SJSA1 (cell line): ENCODE measurements at regions not wholly inside any gene's neighbourhood (a gene's known extent, or its start where the extent isn't known, plus 50 kb on each side); places are given as distances from the start of the nearest gene placed in this dataset.

Experiments
- DNase-seq, 2 experiments: peaks; one replicate each; pipeline ENCODE4 v3.0.0-alpha.2; 2015 to 2020; ENCODE audit warnings: low spot score in 2 of 2, low read depth in 1 of 2
- H3K27ac ChIP-seq: fragments of 250-450 bp; sonication (Bioruptor Pico); 2 replicates; pipeline ENCODE4 v1.5.1; 2020; ENCODE audit warnings: mild to moderate bottlenecking, moderate library complexity
- H3K27me3 ChIP-seq: fragments of 250-450 bp; sonication (Bioruptor Pico); replicated peaks from 2 replicates; pipeline ENCODE4 v1.5.1; 2020; ENCODE audit warnings: mild to moderate bottlenecking, moderate library complexity
- H3K36me3 ChIP-seq: fragments of 250-450 bp; sonication (Bioruptor Pico); 2 replicates; pipeline ENCODE4 v1.5.1; 2020; ENCODE audit warnings: mild to moderate bottlenecking
- H3K4me1 ChIP-seq: fragments of 250-450 bp; sonication (Bioruptor Pico); replicated peaks from 2 replicates; pipeline ENCODE4 v1.6.1; 2021; ENCODE audit warnings: mild to moderate bottlenecking
- H3K4me3 ChIP-seq: fragments of 250-450 bp; sonication (Bioruptor Pico); 2 replicates; pipeline ENCODE4 v1.5.1; 2020; ENCODE audit warnings: mild to moderate bottlenecking
- H3K9me3 ChIP-seq: fragments of 250-450 bp; sonication (Bioruptor Pico); replicated peaks from 2 replicates; pipeline ENCODE4 v1.5.1; 2020; ENCODE audit warnings: mild to moderate bottlenecking

GRCh38 chr1:87942165-87942564 lies 613.5 kb downstream of the LMO4 start:
- DNase-seq, result no peak
- no peak overlapping the region for H3K4me3 ChIP-seq
- no peaks in the 10 kb centered on the region for H3K9me3 ChIP-seq
- H3K36me3 ChIP-seq, result no peaks in the 10 kb centered on the region
- no peaks in the 10 kb centered on the region for H3K4me1 ChIP-seq
- H3K27ac ChIP-seq, result no peak overlapping the region
- H3K27me3 ChIP-seq, result no peaks in the 10 kb centered on the region

- Histone ChIP-seq H3K27me3 (no peaks in the 10 kb centered on the region), H3K4me3 (no peak overlapping the region), H3K36me3 (no peaks in the 10 kb centered on the region), H3K27ac (no peak overlapping the region), H3K9me3 (no peaks in the 10 kb centered on the region; the same call in 1 of the 2 replicates), H3K4me1 (peaks cover 19% of the 10 kb centered on the region)
- no peak for DNase-seq
Measured at GRCh38 chr1:87949711-87950110, 621.0 kb downstream of the LMO4 start.

GRCh38 chr1:87950369-87950768 lies 621.7 kb downstream of the LMO4 start:
- Histone ChIP-seq H3K4me3 (no peak overlapping the region), H3K27ac (no peak overlapping the region), H3K4me1 (peaks cover 23% of the 10 kb centered on the region), H3K36me3 (no peaks in the 10 kb centered on the region), H3K27me3 (no peaks in the 10 kb centered on the region), H3K9me3 (no peaks in the 10 kb centered on the region; the same call in 1 of the 2 replicates)
- DNase-seq, result no peak

GRCh38 chr1:87951409-87951808 lies 622.7 kb downstream of the LMO4 start:
- no peaks in the 10 kb centered on the region; the same call in 1 of the 2 replicates for H3K9me3 ChIP-seq
- H3K27ac ChIP-seq, result peak overlapping the region; percentile 37; the same call in 1 of the 2 replicates
- no peak overlapping the region for H3K4me3 ChIP-seq
- no peak for DNase-seq
- no peaks in the 10 kb centered on the region for H3K27me3 ChIP-seq
- H3K4me1 ChIP-seq, result peaks cover 33% of the 10 kb centered on the region
- no peaks in the 10 kb centered on the region for H3K36me3 ChIP-seq

- H3K27ac ChIP-seq, result peak overlapping the region; percentile 37; the same call in 1 of the 2 replicates
- H3K4me3 ChIP-seq, result no peak overlapping the region
- no peaks in the 10 kb centered on the region for H3K36me3 ChIP-seq
- peak; percentile 44 for DNase-seq
- no peaks in the 10 kb centered on the region for H3K27me3 ChIP-seq
- H3K9me3 ChIP-seq, result no peaks in the 10 kb centered on the region; the same call in 1 of the 2 replicates
- H3K4me1 ChIP-seq, result peaks cover 37% of the 10 kb centered on the region
Measured at GRCh38 chr1:87951852-87952251, 623.2 kb downstream of the LMO4 start.

- DNase-seq, result no peak
- no peak overlapping the region for H3K4me3 ChIP-seq
- peaks cover 41% of the 10 kb centered on the region for H3K4me1 ChIP-seq
- no peaks in the 10 kb centered on the region for H3K36me3 ChIP-seq
- H3K27ac ChIP-seq, result no peak overlapping the region
- H3K9me3 ChIP-seq, result no peaks in the 10 kb centered on the region; the same call in 1 of the 2 replicates
- no peaks in the 10 kb centered on the region for H3K27me3 ChIP-seq
Measured at GRCh38 chr1:87953121-87953520, 624.4 kb downstream of the LMO4 start.

- Histone ChIP-seq H3K4me1 (peaks cover 41% of the 10 kb centered on the region), H3K27ac (no peak overlapping the region), H3K27me3 (no peaks in the 10 kb centered on the region), H3K36me3 (no peaks in the 10 kb centered on the region), H3K4me3 (no peak overlapping the region), H3K9me3 (no peaks in the 10 kb centered on the region; the same call in 1 of the 2 replicates)
- peak in 1 of 2 experiments; percentile 25 for DNase-seq
Measured at GRCh38 chr1:87953732-87954344, 625.2 kb downstream of the LMO4 start.

GRCh38 chr1:87955038-87955437 lies 626.4 kb downstream of the LMO4 start:
- H3K27ac ChIP-seq, result peak overlapping the region; percentile 53
- no peak overlapping the region for H3K4me3 ChIP-seq
- no peaks in the 10 kb centered on the region for H3K27me3 ChIP-seq
- H3K9me3 ChIP-seq, result no peaks in the 10 kb centered on the region; the same call in 1 of the 2 replicates
- H3K36me3 ChIP-seq, result no peaks in the 10 kb centered on the region
- DNase-seq, result no peak
- H3K4me1 ChIP-seq, result peaks cover 41% of the 10 kb centered on the region

GRCh38 chr1:87956072-87956471 lies 627.4 kb downstream of the LMO4 start:
- Histone ChIP-seq H3K9me3 (no peaks in the 10 kb centered on the region; the same call in 1 of the 2 replicates), H3K27me3 (no peaks in the 10 kb centered on the region), H3K4me3 (no peak overlapping the region), H3K27ac (peak overlapping the region; percentile 53), H3K4me1 (peaks cover 41% of the 10 kb centered on the region), H3K36me3 (no peaks in the 10 kb centered on the region)
- DNase-seq, result peak; percentile 83 to 90

GRCh38 chr1:87956750-87957149 lies 628.1 kb downstream of the LMO4 start:
- peak in 1 of 2 experiments; percentile 40 for DNase-seq
- Histone ChIP-seq H3K27ac (peak overlapping the region; percentile 53), H3K27me3 (no peaks in the 10 kb centered on the region), H3K9me3 (no peaks in the 10 kb centered on the region; the same call in 1 of the 2 replicates), H3K4me1 (peaks cover 34% of the 10 kb centered on the region), H3K4me3 (no peak overlapping the region), H3K36me3 (no peaks in the 10 kb centered on the region)

- Histone ChIP-seq H3K9me3 (no peaks in the 10 kb centered on the region), H3K27me3 (no peaks in the 10 kb centered on the region), H3K36me3 (no peaks in the 10 kb centered on the region), H3K4me1 (peaks cover 28% of the 10 kb centered on the region), H3K27ac (peak overlapping the region; percentile 53), H3K4me3 (no peak overlapping the region)
- no peak for DNase-seq
Measured at GRCh38 chr1:87957331-87957730, 628.7 kb downstream of the LMO4 start.

- Histone ChIP-seq H3K27me3 (no peaks in the 10 kb centered on the region), H3K4me3 (no peak overlapping the region), H3K9me3 (no peaks in the 10 kb centered on the region), H3K36me3 (no peaks in the 10 kb centered on the region), H3K27ac (no peak overlapping the region), H3K4me1 (peaks cover 28% of the 10 kb centered on the region)
- no peak for DNase-seq
Measured at GRCh38 chr1:87958201-87958600, 629.5 kb downstream of the LMO4 start.

- H3K4me3 ChIP-seq, result no peak overlapping the region
- no peaks in the 10 kb centered on the region for H3K9me3 ChIP-seq
- H3K27me3 ChIP-seq, result no peaks in the 10 kb centered on the region
- no peak overlapping the region for H3K27ac ChIP-seq
- peaks cover 28% of the 10 kb centered on the region for H3K4me1 ChIP-seq
- DNase-seq, result no peak
- H3K36me3 ChIP-seq, result no peaks in the 10 kb centered on the region
Measured at GRCh38 chr1:87958716-87959115, 630.0 kb downstream of the LMO4 start.

- no peak for DNase-seq
- H3K4me1 ChIP-seq, result peaks cover 23% of the 10 kb centered on the region
Measured at GRCh38 chr1:87959236-87959635, 630.6 kb downstream of the LMO4 start.

GRCh38 chr1:87961992-87962391 lies 633.3 kb downstream of the LMO4 start:
- H3K27me3 ChIP-seq, result no peaks in the 10 kb centered on the region
- H3K4me1 ChIP-seq, result peaks cover 7% of the 10 kb centered on the region
- no peaks in the 10 kb centered on the region for H3K36me3 ChIP-seq
- H3K4me3 ChIP-seq, result no peak overlapping the region
- no peaks in the 10 kb centered on the region for H3K9me3 ChIP-seq
- no peak overlapping the region for H3K27ac ChIP-seq
- DNase-seq, result no peak

More at GRCh38 chr1:87959236-87959635, 630.6 kb downstream of the LMO4 start:
- no peak overlapping the region for H3K4me3 ChIP-seq
- no peaks in the 10 kb centered on the region for H3K36me3 ChIP-seq
- H3K9me3 ChIP-seq, result no peaks in the 10 kb centered on the region
- no peaks in the 10 kb centered on the region for H3K27me3 ChIP-seq
- H3K27ac ChIP-seq, result no peak overlapping the region
